A549 (cell line): ENCODE measurements at regions not wholly inside any gene's neighbourhood (a gene's known extent, or its start where the extent isn't known, plus 50 kb on each side); places are given as distances from the start of the nearest gene placed in this dataset.

Experiments used
- ATAC-seq, 2 experiments: fragments of 200-7000 bp in 1 of 2; fragments of >200 bp in 1 of 2; cut with Nextera tagmentation in 1 of 2; cut with Tn5 transposase in 1 of 2; 3 replicates each; pipeline versions ENCODE4 v1.8.0 to v1.9.1; 2018 to 2020; ENCODE audit warnings: mild to moderate bottlenecking in 1 of 2, moderate library complexity in 1 of 2
- CTCF ChIA-PET: fragments of 300-600 bp; sonication (Branson Sonifier 250); formaldehyde crosslinking; extraction: SDS; loops from one replicate; lab custom pipeline; 2021; ENCODE audit warnings: antibody characterized with exemption, inconsistent platforms; lab: Yijun Ruan, JAX
- POLR2A ChIA-PET: fragments of 350-600 bp; formaldehyde crosslinking; extraction: SDS; loops from one replicate; lab custom pipeline; 2021; ENCODE audit warnings: antibody characterized with exemption, inconsistent platforms; lab: Yijun Ruan, JAX
- DNase-seq, 2 experiments: peaks; one replicate each; pipeline versions ENCODE4 v3.0.0 to v3.0.0-alpha.2; 2011 to 2016; ENCODE audit warnings: low read depth in 1 of 2, low spot score in 1 of 2
- FAIRE-seq: peaks from 2 replicates; lab custom pipeline; 2011; peaks lifted over from hg19 to GRCh38; lab: Jason Lieb, UNC
- H3K27ac ChIP-seq, 2 experiments: fragments of >200 bp; sonication (Bioruptor Twin); formaldehyde crosslinking; 3 replicates each; pipeline ENCODE4 v1.5.1; 2016 to 2017
- H3K4me1 ChIP-seq: fragments of >200 bp; sonication (Bioruptor Twin); formaldehyde crosslinking; 3 replicates; pipeline ENCODE4 v1.6.1; 2016
- H3K4me2 ChIP-seq: fragments of >200 bp; sonication (Bioruptor Twin); formaldehyde crosslinking; 3 replicates; pipeline ENCODE4 v1.6.1; 2016
- H3K4me3 ChIP-seq: fragments of >200 bp; sonication (Bioruptor Twin); formaldehyde crosslinking; 3 replicates; pipeline ENCODE4 v1.5.1; 2016
- H3K9me3 ChIP-seq: fragments of >200 bp; sonication (Bioruptor Twin); formaldehyde crosslinking; 3 replicates; pipeline ENCODE4 v1.6.1; 2016
- CBX2 ChIP-seq: fragments of 200-600 bp; sonication (generic); IDR thresholded peaks from 2 replicates; pipeline ENCODE4 v1.6.1; 2016; ENCODE audit warnings: low read depth, mild to moderate bottlenecking, borderline replicate concordance
- CBX8 ChIP-seq: fragments of 200-600 bp; sonication (generic); IDR thresholded peaks from 2 replicates; pipeline ENCODE4 v1.6.1; 2016
- CHD4 ChIP-seq: fragments of 200-600 bp; sonication (generic); IDR thresholded peaks from 2 replicates; pipeline ENCODE4 v1.6.1; 2016; ENCODE audit warnings: antibody characterized with exemption, mild to moderate bottlenecking, borderline replicate concordance
- EHF ChIP-seq: fragments of 250-450 bp; sonication (Bioruptor Pico); IDR thresholded peaks from 2 replicates; pipeline ENCODE4 v1.5.0; 2020; ENCODE audit warnings: mild to moderate bottlenecking
- FOSB ChIP-seq: fragments of 250-450 bp; sonication (Bioruptor Pico); IDR thresholded peaks from 2 replicates; pipeline ENCODE4 v1.5.0; 2020; ENCODE audit warnings: mild to moderate bottlenecking, moderate library complexity
- FOXS1 ChIP-seq: fragments of 250-450 bp; sonication (Bioruptor Pico); IDR thresholded peaks from 2 replicates; pipeline ENCODE4 v1.5.0; 2020; ENCODE audit warnings: mild to moderate bottlenecking, moderate library complexity
- HEYL ChIP-seq: fragments of 250-450 bp; sonication (Bioruptor Pico); IDR thresholded peaks from 2 replicates; pipeline ENCODE4 v1.8.0; 2021; ENCODE audit warnings: mild to moderate bottlenecking, moderate library complexity
- HOXB13 ChIP-seq: fragments of 250-450 bp; sonication (Bioruptor Pico); IDR thresholded peaks from 2 replicates; pipeline ENCODE4 v1.5.0; 2020; ENCODE audit warnings: low read depth, mild to moderate bottlenecking, moderate library complexity
- KDM1A ChIP-seq: fragments of 200-600 bp; sonication (generic); IDR thresholded peaks from 2 replicates; pipeline ENCODE4 v1.6.1; 2016; ENCODE audit warnings: low read depth, mild to moderate bottlenecking
- KDM5A ChIP-seq: fragments of 200-600 bp; sonication (generic); IDR thresholded peaks from 2 replicates; pipeline ENCODE4 v1.6.1; 2016; ENCODE audit warnings: antibody characterized with exemption, mild to moderate bottlenecking
- MAFK ChIP-seq: fragments of 450-650 bp; IDR thresholded peaks from 2 replicates; pipeline ENCODE4 v1.6.1; 2014; ENCODE audit not compliant: partially characterized antibody
- MYC ChIP-seq: IDR thresholded peaks from 2 replicates; pipeline ENCODE4 v1.6.1; 2012; ENCODE audit warnings: mild to moderate bottlenecking, inconsistent platforms, low read length, improper control_type of control experiment, borderline replicate concordance
- NR3C1 ChIP-seq: fragments of >200 bp; sonication (Bioruptor Twin); formaldehyde crosslinking; IDR thresholded peaks from 3 replicates; pipeline ENCODE4 v1.6.1; 2017
- POLR2A ChIP-seq: IDR thresholded peaks from 2 replicates; pipeline ENCODE4 v1.6.1; 2012; ENCODE audit warnings: mild to moderate bottlenecking, low read length
- RFX5 ChIP-seq: fragments of 450-650 bp; IDR thresholded peaks from 2 replicates; pipeline ENCODE4 v1.7.1; 2014; ENCODE audit warnings: antibody characterized with exemption, mild to moderate bottlenecking, moderate library complexity
- RNF2 ChIP-seq: fragments of 200-600 bp; sonication (generic); IDR thresholded peaks from 2 replicates; pipeline ENCODE4 v1.6.1; 2016; ENCODE audit warnings: low read depth, mild to moderate bottlenecking, antibody characterized with exemption, moderate library complexity, borderline replicate concordance
- TFCP2L1 ChIP-seq: fragments of 250-450 bp; sonication (Bioruptor Pico); IDR thresholded peaks from 2 replicates; pipeline ENCODE4 v1.5.0; 2021; ENCODE audit warnings: mild to moderate bottlenecking
- ZC3H11A ChIP-seq: fragments of 450-650 bp; IDR thresholded peaks from 2 replicates; pipeline ENCODE4 v1.6.1; 2014; ENCODE audit warnings: antibody characterized with exemption, mild to moderate bottlenecking
- ZNF302 ChIP-seq: fragments of 250-450 bp; sonication (Bioruptor Pico); IDR thresholded peaks from 2 replicates; pipeline ENCODE4 v1.9.0; 2021; ENCODE audit warnings: inconsistent platforms, mild to moderate bottlenecking, moderate library complexity
- ZSCAN20 ChIP-seq: fragments of 250-450 bp; sonication (Bioruptor Pico); IDR thresholded peaks from 2 replicates; pipeline ENCODE4 v1.8.0; 2022; ENCODE audit warnings: mild to moderate bottlenecking, moderate library complexity
- WGBS: methylation state at CpG from one replicate; pipeline ENCODE4 v1.1.6; 2017; ENCODE audit errors: missing lambda C conversion rate; 5-methylcytosine and 5-hydroxymethylcytosine counted together
- TF ChIP-seq, protein P1 (sequence below): fragments of 250-450 bp; sonication (Bioruptor Pico); IDR thresholded peaks from 2 replicates; pipeline ENCODE4 v1.5.0; 2020; ENCODE audit warnings: low read depth, mild to moderate bottlenecking, moderate library complexity
- TF ChIP-seq, protein P2 (sequence below): fragments of >200 bp; sonication (Bioruptor Twin); formaldehyde crosslinking; IDR thresholded peaks from 2 replicates; pipeline ENCODE4 v1.6.1; 2016
- TF ChIP-seq, protein P3 (sequence below): fragments of 250-450 bp; sonication (Bioruptor Pico); IDR thresholded peaks from 2 replicates; pipeline ENCODE4 v1.5.0; 2021; ENCODE audit warnings: mild to moderate bottlenecking, moderate library complexity, borderline replicate concordance
- TF ChIP-seq, protein P4 (sequence below): IDR thresholded peaks from 2 replicates; pipeline ENCODE4 v1.6.1; 2012; ENCODE audit warnings: low read depth, borderline replicate concordance
- TF ChIP-seq, protein P5 (sequence below): fragments of 200-600 bp; sonication (generic); IDR thresholded peaks from 2 replicates; pipeline ENCODE4 v1.6.1; 2016; ENCODE audit warnings: antibody characterized with exemption, mild to moderate bottlenecking, moderate library complexity
- TF ChIP-seq, protein P6 (sequence below): IDR thresholded peaks from 2 replicates; pipeline ENCODE4 v1.6.1; 2012
- TF ChIP-seq, protein P7 (sequence below): fragments of 450-650 bp; IDR thresholded peaks from 2 replicates; pipeline ENCODE4 v1.6.1; 2014; ENCODE audit warnings: antibody characterized with exemption

DNA sequence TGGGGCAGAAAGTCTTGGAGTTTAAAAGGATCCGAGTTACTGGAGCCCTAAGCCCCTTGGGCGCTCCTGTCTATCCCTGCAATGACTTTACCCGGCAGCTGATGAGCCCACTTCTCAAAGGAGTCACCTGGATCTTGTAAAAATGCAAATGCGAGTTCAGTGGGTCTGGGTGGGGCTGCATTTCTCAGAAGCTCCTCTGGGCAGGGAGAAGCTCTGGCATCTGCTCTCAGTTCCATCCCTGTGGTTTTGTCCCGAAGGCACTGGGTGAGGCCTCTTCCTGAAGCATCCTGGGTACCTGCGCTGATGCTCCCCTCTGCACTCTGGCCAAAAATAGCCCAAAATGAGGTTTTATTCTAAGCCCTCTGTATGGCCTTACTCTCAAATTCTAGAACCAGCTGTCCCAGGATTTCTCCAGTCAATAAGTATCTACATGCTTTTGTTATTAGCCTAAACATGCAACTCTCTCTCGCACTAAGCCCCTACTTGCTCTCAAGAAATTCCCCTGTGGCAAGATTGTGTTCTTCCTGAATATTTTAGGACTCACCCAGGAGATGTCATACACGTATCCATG is 167.8 kb upstream of the APCDD1 start:
- 16% methylated on average over 5 of the region's 8 CpGs for WGBS

DNA sequence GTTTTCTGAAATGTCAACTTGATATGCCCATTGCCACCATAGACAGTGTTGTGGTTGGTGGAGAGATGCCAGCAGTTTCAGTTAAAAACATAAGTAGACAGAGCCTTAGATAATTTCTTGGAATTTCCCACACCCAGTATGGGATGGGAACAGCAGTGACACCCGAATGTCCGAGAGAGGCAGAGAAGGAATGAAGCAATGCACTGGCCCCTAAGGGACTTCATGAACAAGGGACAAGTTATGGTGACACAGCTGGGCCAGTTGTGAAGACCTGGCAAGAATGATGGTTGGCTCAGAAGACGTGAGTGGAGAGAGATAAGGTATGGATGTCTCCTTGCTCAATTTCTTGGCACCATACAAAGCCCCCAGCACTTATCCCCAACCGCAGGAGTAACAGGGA is 165.2 kb upstream of the APCDD1 start:
- H3K27ac ChIP-seq, result no peak overlapping the region
- ChIA-PET CTCF (no interaction called here), POLR2A (no interaction called here)
- FAIRE-seq (no peak), DNase-seq (no peak), ATAC-seq (no peak)
- TF ChIP-seq KDM1A (no peak), POLR2A (no peak), RFX5 (no peak), NR3C1 (no peak), RNF2 (no peak), FOXS1 (CRISPR knock-in tag) (no peak), TFCP2L1 (CRISPR knock-in tag) (no peak), CBX2 (no peak), KDM5A (no peak), MYC (no peak), MAFK (no peak), EHF (CRISPR knock-in tag) (no peak)
- TF ChIP-seq, protein P1, sequence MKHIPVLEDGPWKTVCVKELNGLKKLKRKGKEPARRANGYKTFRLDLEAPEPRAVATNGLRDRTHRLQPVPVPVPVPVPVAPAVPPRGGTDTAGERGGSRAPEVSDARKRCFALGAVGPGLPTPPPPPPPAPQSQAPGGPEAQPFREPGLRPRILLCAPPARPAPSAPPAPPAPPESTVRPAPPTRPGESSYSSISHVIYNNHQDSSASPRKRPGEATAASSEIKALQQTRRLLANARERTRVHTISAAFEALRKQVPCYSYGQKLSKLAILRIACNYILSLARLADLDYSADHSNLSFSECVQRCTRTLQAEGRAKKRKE (CRISPR knock-in tag), result no peak
- TF ChIP-seq, protein P2, sequence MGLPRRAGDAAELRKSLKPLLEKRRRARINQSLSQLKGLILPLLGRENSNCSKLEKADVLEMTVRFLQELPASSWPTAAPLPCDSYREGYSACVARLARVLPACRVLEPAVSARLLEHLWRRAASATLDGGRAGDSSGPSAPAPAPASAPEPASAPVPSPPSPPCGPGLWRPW, result no peak
- TF ChIP-seq, protein P3, sequence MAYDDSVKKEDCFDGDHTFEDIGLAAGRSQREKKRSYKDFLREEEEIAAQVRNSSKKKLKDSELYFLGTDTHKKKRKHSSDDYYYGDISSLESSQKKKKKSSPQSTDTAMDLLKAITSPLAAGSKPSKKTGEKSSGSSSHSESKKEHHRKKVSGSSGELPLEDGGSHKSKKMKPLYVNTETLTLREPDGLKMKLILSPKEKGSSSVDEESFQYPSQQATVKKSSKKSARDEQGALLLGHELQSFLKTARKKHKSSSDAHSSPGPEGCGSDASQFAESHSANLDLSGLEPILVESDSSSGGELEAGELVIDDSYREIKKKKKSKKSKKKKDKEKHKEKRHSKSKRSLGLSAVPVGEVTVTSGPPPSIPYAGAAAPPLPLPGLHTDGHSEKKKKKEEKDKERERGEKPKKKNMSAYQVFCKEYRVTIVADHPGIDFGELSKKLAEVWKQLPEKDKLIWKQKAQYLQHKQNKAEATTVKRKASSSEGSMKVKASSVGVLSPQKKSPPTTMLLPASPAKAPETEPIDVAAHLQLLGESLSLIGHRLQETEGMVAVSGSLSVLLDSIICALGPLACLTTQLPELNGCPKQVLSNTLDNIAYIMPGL (CRISPR knock-in tag), result no peak
- H3K4me2 ChIP-seq, result no peak overlapping the region
- no peaks in the 10 kb centered on the region for H3K4me1 ChIP-seq
- WGBS, result 34% methylated on average over 4 of the region's 4 CpGs
- H3K9me3 ChIP-seq, result no peaks in the 10 kb centered on the region; the same call in 2 of the 3 replicates
- no peak overlapping the region for H3K4me3 ChIP-seq

More for the DNA sequence above, 167.8 kb upstream of the APCDD1 start:
- Histone ChIP-seq H3K4me3 (no peak overlapping the region), H3K27ac (no peak overlapping the region), H3K4me1 (no peaks in the 10 kb centered on the region), H3K9me3 (no peaks in the 10 kb centered on the region; the same call in 2 of the 3 replicates), H3K4me2 (no peak overlapping the region)
- FAIRE-seq (no peak), DNase-seq (no peak), ATAC-seq (no peak)
- TF ChIP-seq ZC3H11A (no peak), TFCP2L1 (CRISPR knock-in tag) (no peak)
- ChIA-PET CTCF (no interaction called here), POLR2A (no interaction called here)

DNA sequence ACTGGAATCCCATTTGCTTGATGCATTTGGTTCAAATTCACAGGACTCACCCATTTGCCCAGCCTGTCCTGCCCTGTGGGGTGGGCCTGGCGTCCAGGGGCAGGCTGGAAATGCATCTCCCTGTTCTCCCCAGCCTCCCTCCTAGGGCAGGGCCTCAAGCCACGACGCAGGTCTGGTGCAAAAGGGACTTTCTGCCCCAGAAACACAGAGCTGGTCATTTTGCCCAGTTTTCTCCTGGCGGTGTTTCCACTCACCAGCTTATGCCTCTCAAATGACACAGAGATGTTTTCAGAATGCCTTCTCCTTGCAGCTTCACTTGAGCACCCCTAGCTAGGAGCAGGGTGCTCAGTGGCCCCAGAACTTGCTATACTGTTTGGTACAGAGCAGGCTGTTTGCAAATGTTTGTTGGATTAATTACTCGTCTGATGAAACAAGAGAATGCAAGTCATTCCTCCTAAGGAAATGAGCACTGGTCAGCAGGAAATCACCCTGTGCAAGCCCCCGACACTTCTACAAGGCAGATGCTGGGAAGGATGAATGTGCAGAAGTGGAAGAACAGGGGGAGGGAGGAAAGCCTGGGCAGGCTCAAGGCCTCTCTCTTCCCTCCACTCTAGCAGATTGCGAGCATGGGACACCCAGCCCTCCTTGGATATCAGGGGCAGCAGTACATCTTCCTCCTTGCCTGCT is 164.3 kb upstream of the APCDD1 start:
- no peak for FAIRE-seq
- ATAC-seq, result no peak
- Histone ChIP-seq H3K27ac (no peak overlapping the region), H3K9me3 (no peaks in the 10 kb centered on the region; the same call in 2 of the 3 replicates), H3K4me3 (no peak overlapping the region), H3K4me1 (no peaks in the 10 kb centered on the region), H3K4me2 (no peak overlapping the region)
- CTCF ChIA-PET, result no interaction called here
- POLR2A ChIA-PET, result no interaction called here
- DNase-seq, result no peak
- 48% methylated on average over 7 of the region's 7 CpGs for WGBS
- TF ChIP-seq CHD4, result no peak
- TF ChIP-seq, protein P4, sequence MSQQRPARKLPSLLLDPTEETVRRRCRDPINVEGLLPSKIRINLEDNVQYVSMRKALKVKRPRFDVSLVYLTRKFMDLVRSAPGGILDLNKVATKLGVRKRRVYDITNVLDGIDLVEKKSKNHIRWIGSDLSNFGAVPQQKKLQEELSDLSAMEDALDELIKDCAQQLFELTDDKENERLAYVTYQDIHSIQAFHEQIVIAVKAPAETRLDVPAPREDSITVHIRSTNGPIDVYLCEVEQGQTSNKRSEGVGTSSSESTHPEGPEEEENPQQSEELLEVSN, result no peak
- TF ChIP-seq, protein P5, sequence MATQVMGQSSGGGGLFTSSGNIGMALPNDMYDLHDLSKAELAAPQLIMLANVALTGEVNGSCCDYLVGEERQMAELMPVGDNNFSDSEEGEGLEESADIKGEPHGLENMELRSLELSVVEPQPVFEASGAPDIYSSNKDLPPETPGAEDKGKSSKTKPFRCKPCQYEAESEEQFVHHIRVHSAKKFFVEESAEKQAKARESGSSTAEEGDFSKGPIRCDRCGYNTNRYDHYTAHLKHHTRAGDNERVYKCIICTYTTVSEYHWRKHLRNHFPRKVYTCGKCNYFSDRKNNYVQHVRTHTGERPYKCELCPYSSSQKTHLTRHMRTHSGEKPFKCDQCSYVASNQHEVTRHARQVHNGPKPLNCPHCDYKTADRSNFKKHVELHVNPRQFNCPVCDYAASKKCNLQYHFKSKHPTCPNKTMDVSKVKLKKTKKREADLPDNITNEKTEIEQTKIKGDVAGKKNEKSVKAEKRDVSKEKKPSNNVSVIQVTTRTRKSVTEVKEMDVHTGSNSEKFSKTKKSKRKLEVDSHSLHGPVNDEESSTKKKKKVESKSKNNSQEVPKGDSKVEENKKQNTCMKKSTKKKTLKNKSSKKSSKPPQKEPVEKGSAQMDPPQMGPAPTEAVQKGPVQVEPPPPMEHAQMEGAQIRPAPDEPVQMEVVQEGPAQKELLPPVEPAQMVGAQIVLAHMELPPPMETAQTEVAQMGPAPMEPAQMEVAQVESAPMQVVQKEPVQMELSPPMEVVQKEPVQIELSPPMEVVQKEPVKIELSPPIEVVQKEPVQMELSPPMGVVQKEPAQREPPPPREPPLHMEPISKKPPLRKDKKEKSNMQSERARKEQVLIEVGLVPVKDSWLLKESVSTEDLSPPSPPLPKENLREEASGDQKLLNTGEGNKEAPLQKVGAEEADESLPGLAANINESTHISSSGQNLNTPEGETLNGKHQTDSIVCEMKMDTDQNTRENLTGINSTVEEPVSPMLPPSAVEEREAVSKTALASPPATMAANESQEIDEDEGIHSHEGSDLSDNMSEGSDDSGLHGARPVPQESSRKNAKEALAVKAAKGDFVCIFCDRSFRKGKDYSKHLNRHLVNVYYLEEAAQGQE, result no peak
- no peak for TF ChIP-seq ZSCAN20 (CRISPR knock-in tag)
- no peak for TF ChIP-seq ZC3H11A
- no peak for TF ChIP-seq HEYL (CRISPR knock-in tag)
- TF ChIP-seq RFX5, result no peak
- no peak for TF ChIP-seq ZNF302 (CRISPR knock-in tag)
- TF ChIP-seq FOSB (CRISPR knock-in tag), result no peak
- TF ChIP-seq, protein P6, sequence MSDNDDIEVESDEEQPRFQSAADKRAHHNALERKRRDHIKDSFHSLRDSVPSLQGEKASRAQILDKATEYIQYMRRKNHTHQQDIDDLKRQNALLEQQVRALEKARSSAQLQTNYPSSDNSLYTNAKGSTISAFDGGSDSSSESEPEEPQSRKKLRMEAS, result no peak
- TF ChIP-seq HOXB13 (CRISPR knock-in tag), result no peak
- TF ChIP-seq KDM1A, result no peak
- TF ChIP-seq, protein P7, sequence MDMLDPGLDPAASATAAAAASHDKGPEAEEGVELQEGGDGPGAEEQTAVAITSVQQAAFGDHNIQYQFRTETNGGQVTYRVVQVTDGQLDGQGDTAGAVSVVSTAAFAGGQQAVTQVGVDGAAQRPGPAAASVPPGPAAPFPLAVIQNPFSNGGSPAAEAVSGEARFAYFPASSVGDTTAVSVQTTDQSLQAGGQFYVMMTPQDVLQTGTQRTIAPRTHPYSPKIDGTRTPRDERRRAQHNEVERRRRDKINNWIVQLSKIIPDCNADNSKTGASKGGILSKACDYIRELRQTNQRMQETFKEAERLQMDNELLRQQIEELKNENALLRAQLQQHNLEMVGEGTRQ, result no peak
- TF ChIP-seq CBX8, result no peak
